ENCODE measurements at regions not wholly inside any gene's neighbourhood (a gene's known extent, or its start where the extent isn't known, plus 50 kb on each side); places are given as distances from the start of the nearest gene placed in this dataset.

GRCh38 chr12:131543040-131543439, 167.8 kb upstream of the SFSWAP start:
- ChIA-PET POLR2A (ENCODE audit: low non-redundant PET) (no interaction called here), CTCF (no interaction called here)
- TF ChIP-seq, protein P1, sequence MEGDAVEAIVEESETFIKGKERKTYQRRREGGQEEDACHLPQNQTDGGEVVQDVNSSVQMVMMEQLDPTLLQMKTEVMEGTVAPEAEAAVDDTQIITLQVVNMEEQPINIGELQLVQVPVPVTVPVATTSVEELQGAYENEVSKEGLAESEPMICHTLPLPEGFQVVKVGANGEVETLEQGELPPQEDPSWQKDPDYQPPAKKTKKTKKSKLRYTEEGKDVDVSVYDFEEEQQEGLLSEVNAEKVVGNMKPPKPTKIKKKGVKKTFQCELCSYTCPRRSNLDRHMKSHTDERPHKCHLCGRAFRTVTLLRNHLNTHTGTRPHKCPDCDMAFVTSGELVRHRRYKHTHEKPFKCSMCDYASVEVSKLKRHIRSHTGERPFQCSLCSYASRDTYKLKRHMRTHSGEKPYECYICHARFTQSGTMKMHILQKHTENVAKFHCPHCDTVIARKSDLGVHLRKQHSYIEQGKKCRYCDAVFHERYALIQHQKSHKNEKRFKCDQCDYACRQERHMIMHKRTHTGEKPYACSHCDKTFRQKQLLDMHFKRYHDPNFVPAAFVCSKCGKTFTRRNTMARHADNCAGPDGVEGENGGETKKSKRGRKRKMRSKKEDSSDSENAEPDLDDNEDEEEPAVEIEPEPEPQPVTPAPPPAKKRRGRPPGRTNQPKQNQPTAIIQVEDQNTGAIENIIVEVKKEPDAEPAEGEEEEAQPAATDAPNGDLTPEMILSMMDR (conservative IDR thresholded peaks at IDR 0.05; ENCODE audit: low read depth, low read length): no peak
- TF ChIP-seq EZH2 (IDR thresholded peaks at IDR 0.05; ENCODE audit: borderline replicate concordance, low read depth, low read length, poor library complexity, severe bottlenecking): no peak
- H3K27me3 ChIP-seq (replicated peaks; ENCODE audit: insufficient read depth, low read depth, low read length, poor library complexity): peaks cover 7% of the 10 kb centered on the region
- no peaks in the 10 kb centered on the region for H3K36me3 ChIP-seq (ENCODE audit: insufficient read depth, low read length, poor library complexity, severe bottlenecking)
- BruUV-seq (replicated peaks): no TSS peak
- no peaks in the 10 kb centered on the region for H3K9me3 ChIP-seq (ENCODE audit: low read depth, low read length, poor library complexity, severe bottlenecking)
- intact Hi-C loops (cut with micrococcal nuclease; ENCODE audit: unreplicated experiment): no loop called here
- no peak overlapping the region for H3K27ac ChIP-seq (ENCODE audit: low read depth, low read length, poor library complexity, severe bottlenecking)
- no peak for DNase-seq (ENCODE audit: low spot score)
- H3K4me1 ChIP-seq (ENCODE audit: insufficient read depth, low read length, poor library complexity, severe bottlenecking): no peaks in the 10 kb centered on the region
- H3K4me3 ChIP-seq (ENCODE audit: low read depth, low read length, poor library complexity, severe bottlenecking): no peak overlapping the region

- H3K36me3 ChIP-seq (ENCODE audit: insufficient read depth, low read length, poor library complexity, severe bottlenecking): no peaks in the 10 kb centered on the region
- DNase-seq (ENCODE audit: low spot score): no peak
- no peak overlapping the region for H3K4me3 ChIP-seq (ENCODE audit: low read depth, low read length, poor library complexity, severe bottlenecking)
- TF ChIP-seq, protein P1 (conservative IDR thresholded peaks at IDR 0.05; ENCODE audit: low read depth, low read length): no peak
- CTCF ChIA-PET: no interaction called here
- no peaks in the 10 kb centered on the region for H3K9me3 ChIP-seq (ENCODE audit: low read depth, low read length, poor library complexity, severe bottlenecking)
- peaks cover 14% of the 10 kb centered on the region for H3K27me3 ChIP-seq (replicated peaks; ENCODE audit: insufficient read depth, low read depth, low read length, poor library complexity)
- no peaks in the 10 kb centered on the region for H3K4me1 ChIP-seq (ENCODE audit: insufficient read depth, low read length, poor library complexity, severe bottlenecking)
- H3K27ac ChIP-seq (ENCODE audit: low read depth, low read length, poor library complexity, severe bottlenecking): no peak overlapping the region
- intact Hi-C loops (cut with micrococcal nuclease; ENCODE audit: unreplicated experiment): no loop called here
- POLR2A ChIA-PET (ENCODE audit: low non-redundant PET): no interaction called here
- BruUV-seq (replicated peaks): no TSS peak
Observed at GRCh38 chr12:131547555-131547954, 163.3 kb upstream of the SFSWAP start.

- TF ChIP-seq, protein P1 (conservative IDR thresholded peaks at IDR 0.05; ENCODE audit: low read depth, low read length): no peak
- no peak for TF ChIP-seq EZH2 (IDR thresholded peaks at IDR 0.05; ENCODE audit: borderline replicate concordance, low read depth, low read length, poor library complexity, severe bottlenecking)
- no TSS peak for BruUV-seq (replicated peaks)
- Histone ChIP-seq H3K9me3 (ENCODE audit: low read depth, low read length, poor library complexity, severe bottlenecking) (no peaks in the 10 kb centered on the region), H3K27me3 (replicated peaks; ENCODE audit: insufficient read depth, low read depth, low read length, poor library complexity) (peaks cover 14% of the 10 kb centered on the region), H3K4me3 (ENCODE audit: low read depth, low read length, poor library complexity, severe bottlenecking) (no peak overlapping the region), H3K36me3 (ENCODE audit: insufficient read depth, low read length, poor library complexity, severe bottlenecking) (no peaks in the 10 kb centered on the region), H3K27ac (ENCODE audit: low read depth, low read length, poor library complexity, severe bottlenecking) (no peak overlapping the region), H3K4me1 (ENCODE audit: insufficient read depth, low read length, poor library complexity, severe bottlenecking) (no peaks in the 10 kb centered on the region)
- ChIA-PET POLR2A (ENCODE audit: low non-redundant PET) (no interaction called here), CTCF (no interaction called here)
- intact Hi-C loops (cut with micrococcal nuclease; ENCODE audit: unreplicated experiment): no loop called here
- no peak for DNase-seq (ENCODE audit: low spot score)
Observed at GRCh38 chr12:131550121-131550520, 160.8 kb upstream of the SFSWAP start.
